H1 (cell line): ENCODE measurements at regions not wholly inside any gene's neighbourhood (a gene's known extent, or its start where the extent isn't known, plus 50 kb on each side); places are given as distances from the start of the nearest gene placed in this dataset.

Experiments
- EP300 ChIP-seq, 2 experiments: IDR thresholded peaks; 1 replicate in 1 of 2; 2 replicates in 1 of 2; pipeline ENCODE4 v1.6.1; 2011 to 2012; ENCODE audit warnings: low read depth in 2 of 2, low read length in 2 of 2, mild to moderate bottlenecking in 2 of 2, borderline replicate concordance in 1 of 2, inconsistent platforms in 1 of 2, moderate library complexity in 1 of 2
- JUND ChIP-seq: IDR thresholded peaks from 2 replicates; pipeline ENCODE4 v1.6.1; 2011; ENCODE audit warnings: mild to moderate bottlenecking, improper control_type of control experiment, low read length
- SIN3A ChIP-seq, 2 experiments: IDR thresholded peaks in 1 of 2; conservative IDR thresholded peaks in 1 of 2; 2 replicates each; pipeline ENCODE4 v1.6.1; 2011 to 2012; ENCODE audit warnings: low read length in 2 of 2, improper control_type of control experiment in 1 of 2, low read depth in 1 of 2, mild to moderate bottlenecking in 1 of 2
- TEAD4 ChIP-seq: IDR thresholded peaks from 2 replicates; pipeline ENCODE4 v1.6.1; 2012; ENCODE audit warnings: low read depth, low read length, inconsistent platforms, mixed read lengths
- ZNF274 ChIP-seq: IDR thresholded peaks from 2 replicates; pipeline ENCODE4 v1.7.0; 2012; ENCODE audit warnings: low read length, borderline replicate concordance; ENCODE audit errors: extremely low read depth
- TF ChIP-seq, protein P1 (sequence below): fragments of 300-600 bp; sonication (generic); IDR thresholded peaks from 2 replicates; pipeline ENCODE4 v1.7.1; 2012; ENCODE audit warnings: low read length, moderate library complexity, mild to moderate bottlenecking, inconsistent platforms; ENCODE audit not compliant: insufficient replicate concordance
- TF ChIP-seq, protein P2 (sequence below): IDR thresholded peaks from 2 replicates; pipeline ENCODE4 v1.6.1; 2012; ENCODE audit warnings: inconsistent platforms

DNA sequence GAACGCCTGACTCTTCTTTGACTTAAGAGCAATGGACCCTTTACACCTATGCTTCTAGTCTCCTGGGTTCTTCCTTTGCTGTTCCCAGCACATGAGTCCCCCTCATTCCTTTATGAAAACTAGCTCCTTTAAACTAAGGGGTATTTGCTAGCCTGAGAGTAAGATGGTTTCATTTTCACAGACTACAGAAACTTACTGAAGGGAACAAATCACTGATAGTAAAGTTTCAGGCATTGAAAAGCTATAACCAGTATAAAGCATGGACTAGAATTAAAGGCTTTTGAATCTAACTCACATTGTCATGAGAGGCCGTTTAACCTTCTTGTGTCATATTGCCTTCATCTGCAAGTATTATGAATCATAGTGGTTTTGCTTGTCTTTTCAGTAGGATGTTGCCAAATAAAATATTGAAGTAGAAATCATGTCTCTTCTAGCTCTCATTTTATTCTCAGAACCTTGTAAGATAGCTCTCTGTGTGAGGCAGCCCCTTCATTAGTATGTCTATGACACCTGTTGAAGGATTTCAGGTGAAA lies 765.9 kb downstream of the NR2F2 start (continued):
- TF ChIP-seq, protein P1, sequence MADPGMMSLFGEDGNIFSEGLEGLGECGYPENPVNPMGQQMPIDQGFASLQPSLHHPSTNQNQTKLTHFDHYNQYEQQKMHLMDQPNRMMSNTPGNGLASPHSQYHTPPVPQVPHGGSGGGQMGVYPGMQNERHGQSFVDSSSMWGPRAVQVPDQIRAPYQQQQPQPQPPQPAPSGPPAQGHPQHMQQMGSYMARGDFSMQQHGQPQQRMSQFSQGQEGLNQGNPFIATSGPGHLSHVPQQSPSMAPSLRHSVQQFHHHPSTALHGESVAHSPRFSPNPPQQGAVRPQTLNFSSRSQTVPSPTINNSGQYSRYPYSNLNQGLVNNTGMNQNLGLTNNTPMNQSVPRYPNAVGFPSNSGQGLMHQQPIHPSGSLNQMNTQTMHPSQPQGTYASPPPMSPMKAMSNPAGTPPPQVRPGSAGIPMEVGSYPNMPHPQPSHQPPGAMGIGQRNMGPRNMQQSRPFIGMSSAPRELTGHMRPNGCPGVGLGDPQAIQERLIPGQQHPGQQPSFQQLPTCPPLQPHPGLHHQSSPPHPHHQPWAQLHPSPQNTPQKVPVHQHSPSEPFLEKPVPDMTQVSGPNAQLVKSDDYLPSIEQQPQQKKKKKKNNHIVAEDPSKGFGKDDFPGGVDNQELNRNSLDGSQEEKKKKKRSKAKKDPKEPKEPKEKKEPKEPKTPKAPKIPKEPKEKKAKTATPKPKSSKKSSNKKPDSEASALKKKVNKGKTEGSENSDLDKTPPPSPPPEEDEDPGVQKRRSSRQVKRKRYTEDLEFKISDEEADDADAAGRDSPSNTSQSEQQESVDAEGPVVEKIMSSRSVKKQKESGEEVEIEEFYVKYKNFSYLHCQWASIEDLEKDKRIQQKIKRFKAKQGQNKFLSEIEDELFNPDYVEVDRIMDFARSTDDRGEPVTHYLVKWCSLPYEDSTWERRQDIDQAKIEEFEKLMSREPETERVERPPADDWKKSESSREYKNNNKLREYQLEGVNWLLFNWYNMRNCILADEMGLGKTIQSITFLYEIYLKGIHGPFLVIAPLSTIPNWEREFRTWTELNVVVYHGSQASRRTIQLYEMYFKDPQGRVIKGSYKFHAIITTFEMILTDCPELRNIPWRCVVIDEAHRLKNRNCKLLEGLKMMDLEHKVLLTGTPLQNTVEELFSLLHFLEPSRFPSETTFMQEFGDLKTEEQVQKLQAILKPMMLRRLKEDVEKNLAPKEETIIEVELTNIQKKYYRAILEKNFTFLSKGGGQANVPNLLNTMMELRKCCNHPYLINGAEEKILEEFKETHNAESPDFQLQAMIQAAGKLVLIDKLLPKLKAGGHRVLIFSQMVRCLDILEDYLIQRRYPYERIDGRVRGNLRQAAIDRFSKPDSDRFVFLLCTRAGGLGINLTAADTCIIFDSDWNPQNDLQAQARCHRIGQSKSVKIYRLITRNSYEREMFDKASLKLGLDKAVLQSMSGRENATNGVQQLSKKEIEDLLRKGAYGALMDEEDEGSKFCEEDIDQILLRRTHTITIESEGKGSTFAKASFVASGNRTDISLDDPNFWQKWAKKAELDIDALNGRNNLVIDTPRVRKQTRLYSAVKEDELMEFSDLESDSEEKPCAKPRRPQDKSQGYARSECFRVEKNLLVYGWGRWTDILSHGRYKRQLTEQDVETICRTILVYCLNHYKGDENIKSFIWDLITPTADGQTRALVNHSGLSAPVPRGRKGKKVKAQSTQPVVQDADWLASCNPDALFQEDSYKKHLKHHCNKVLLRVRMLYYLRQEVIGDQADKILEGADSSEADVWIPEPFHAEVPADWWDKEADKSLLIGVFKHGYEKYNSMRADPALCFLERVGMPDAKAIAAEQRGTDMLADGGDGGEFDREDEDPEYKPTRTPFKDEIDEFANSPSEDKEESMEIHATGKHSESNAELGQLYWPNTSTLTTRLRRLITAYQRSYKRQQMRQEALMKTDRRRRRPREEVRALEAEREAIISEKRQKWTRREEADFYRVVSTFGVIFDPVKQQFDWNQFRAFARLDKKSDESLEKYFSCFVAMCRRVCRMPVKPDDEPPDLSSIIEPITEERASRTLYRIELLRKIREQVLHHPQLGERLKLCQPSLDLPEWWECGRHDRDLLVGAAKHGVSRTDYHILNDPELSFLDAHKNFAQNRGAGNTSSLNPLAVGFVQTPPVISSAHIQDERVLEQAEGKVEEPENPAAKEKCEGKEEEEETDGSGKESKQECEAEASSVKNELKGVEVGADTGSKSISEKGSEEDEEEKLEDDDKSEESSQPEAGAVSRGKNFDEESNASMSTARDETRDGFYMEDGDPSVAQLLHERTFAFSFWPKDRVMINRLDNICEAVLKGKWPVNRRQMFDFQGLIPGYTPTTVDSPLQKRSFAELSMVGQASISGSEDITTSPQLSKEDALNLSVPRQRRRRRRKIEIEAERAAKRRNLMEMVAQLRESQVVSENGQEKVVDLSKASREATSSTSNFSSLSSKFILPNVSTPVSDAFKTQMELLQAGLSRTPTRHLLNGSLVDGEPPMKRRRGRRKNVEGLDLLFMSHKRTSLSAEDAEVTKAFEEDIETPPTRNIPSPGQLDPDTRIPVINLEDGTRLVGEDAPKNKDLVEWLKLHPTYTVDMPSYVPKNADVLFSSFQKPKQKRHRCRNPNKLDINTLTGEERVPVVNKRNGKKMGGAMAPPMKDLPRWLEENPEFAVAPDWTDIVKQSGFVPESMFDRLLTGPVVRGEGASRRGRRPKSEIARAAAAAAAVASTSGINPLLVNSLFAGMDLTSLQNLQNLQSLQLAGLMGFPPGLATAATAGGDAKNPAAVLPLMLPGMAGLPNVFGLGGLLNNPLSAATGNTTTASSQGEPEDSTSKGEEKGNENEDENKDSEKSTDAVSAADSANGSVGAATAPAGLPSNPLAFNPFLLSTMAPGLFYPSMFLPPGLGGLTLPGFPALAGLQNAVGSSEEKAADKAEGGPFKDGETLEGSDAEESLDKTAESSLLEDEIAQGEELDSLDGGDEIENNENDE = no peak
- TF ChIP-seq, protein P2, sequence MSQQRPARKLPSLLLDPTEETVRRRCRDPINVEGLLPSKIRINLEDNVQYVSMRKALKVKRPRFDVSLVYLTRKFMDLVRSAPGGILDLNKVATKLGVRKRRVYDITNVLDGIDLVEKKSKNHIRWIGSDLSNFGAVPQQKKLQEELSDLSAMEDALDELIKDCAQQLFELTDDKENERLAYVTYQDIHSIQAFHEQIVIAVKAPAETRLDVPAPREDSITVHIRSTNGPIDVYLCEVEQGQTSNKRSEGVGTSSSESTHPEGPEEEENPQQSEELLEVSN = no peak
- TF ChIP-seq TEAD4 (no peak), ZNF274 (no peak), JUND (no peak), EP300 (IDR thresholded peaks at IDR 0.05; ENCODE audit: borderline replicate concordance in 1 of 2, low read depth in 2 of 2, low read length in 2 of 2) (no peak), SIN3A (conservative IDR thresholded peaks at IDR 0.05 in 1 of 2, IDR thresholded peaks at IDR 0.05 in 1 of 2; ENCODE audit: low read depth in 1 of 2, low read length in 2 of 2) (no peak)
